HG03432 (cell line): ENCODE measurements at regions not wholly inside any gene's neighbourhood (a gene's known extent, or its start where the extent isn't known, plus 50 kb on each side); places are given as distances from the start of the nearest gene placed in this dataset.

Experiments used
- ATAC-seq: cut with Tn5 transposase; IDR thresholded peaks from one replicate; pipeline ENCODE4 v1.9.1; 2021; ENCODE audit warnings: mild to moderate bottlenecking, moderate library complexity; ENCODE audit not compliant: unreplicated experiment

DNA sequence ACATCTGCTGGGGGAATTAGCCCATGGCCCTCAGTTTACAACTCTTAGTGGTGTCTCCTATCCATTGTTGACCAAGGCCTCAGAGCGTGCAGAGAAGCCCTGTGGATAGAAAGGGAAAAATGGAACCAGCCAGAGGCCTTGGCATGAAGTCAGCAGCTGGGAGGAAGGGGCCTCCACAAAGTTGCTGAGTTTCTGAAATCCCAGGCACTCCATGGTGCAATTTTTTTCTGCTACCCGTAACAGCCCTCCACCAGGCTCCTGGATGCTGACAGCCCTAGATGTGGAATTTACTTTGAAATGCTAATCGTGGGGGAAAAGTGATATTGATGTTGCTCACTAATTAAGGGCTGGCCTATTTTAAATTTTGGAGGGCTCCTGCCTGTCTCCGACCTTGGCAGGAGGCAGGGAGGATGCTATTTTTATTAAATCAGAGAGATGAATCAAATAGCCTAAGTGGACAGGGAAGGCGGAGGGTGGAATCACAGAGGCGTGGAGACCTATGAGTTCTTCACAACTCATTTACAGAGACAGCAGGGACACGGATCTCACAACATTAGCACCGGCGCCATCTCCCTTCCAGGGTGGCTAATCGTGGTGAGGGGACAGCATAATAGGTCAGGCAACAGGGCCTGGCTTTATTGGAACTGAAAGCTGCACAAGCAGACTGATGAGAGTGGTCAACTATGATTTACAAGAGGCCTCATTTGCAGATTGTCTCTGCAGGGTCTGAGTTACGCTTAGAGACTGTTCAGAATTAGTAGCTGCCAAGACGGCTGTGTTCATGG is 99.8 kb upstream of the WSCD2 start:
- no peak for ATAC-seq

DNA sequence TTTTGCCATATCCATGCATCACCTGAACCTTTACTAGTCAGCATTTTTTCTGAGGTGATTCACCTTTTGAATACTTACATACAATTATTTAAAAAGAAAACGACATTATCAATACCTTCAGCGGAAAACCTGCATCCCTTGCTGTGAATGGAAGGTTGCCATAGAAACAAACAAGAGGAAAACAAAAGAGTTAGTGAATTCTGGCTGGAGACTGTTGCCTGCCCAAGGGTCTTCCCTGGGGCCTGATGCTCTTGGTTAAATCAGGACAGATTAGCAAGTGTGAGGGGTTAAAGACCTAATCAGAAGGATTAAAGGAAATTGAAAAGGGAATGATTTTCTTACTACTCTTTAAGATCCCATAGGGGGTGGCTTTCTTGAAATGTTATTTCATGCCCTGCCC is 96.0 kb upstream of the WSCD2 start:
- ATAC-seq: no peak

DNA sequence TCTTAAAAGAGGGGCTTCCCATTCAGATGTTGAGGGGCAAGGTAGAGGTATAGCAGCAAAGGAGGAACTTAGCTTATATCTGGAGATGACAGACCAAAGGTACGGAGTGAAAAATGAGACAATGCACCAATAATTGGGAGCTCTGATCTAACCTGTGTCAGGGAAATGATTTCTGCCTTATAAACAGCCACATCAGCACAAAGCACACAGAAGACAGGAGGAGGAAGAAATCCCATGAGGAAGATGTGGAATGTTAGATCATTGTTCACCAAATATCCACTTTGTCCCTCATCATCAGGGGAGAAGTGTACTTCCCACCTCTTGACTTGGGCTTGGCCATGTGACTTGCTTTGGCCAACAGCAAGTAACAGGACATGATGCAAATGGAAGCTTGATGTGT is 93.7 kb upstream of the WSCD2 start:
- ATAC-seq: no peak

DNA sequence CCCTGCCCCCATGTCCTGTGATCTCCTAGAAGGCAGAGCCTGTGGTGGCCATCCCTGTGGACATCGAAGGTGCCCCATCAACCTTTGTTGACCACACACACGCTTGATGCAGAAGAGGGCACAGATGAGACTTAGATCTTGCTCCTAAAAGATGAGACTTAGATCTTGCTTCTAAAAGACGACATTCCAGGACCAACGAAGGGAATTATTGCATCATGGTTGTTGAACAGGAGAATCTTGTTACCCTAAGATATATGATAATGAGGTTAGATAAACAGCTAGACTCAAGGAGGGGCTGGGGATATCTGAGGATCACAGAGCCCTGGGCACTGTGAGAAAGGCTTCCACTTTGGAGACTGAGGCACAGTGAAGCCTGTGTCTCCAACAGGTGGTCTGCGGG is 91.1 kb upstream of the WSCD2 start:
- no peak for ATAC-seq

DNA sequence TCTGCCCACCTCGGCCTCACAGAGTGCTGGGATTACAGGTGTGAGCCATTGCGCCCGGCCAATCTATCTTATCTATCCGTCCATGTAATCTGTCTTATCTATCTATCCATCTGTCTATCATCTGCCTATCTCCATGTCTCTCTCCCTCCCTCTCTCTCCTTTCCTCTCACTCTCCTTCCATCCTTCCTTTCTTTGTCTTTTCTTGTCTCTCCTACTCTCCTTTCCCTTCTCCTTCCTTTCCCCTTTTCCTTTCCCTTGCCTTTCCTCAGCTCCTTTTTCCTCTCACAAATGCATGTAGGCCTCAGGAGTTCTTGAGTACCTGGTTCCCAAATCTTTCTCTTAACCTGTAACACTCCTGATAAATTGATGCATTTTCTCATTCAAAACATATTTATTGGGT is 89.3 kb upstream of the WSCD2 start:
- no peak for ATAC-seq

DNA sequence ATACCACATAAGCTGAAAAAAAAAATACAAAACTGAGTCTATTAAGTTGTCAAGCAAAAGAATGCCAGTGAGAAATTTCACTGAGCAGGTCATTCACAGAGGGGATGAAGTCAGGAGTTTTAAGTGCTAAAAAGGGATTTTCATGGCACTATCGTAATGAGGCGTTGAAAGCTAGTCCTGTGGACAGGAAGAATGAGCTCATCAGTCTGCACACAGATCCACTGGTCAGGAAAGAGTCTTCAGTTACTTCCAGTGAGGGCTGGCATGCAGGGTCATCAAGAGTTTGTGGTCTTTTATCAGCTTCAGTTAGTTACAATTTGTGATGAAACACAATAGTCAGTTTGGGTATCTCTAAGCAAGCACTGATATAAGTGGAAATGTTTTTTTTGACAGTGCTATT is 88.1 kb upstream of the WSCD2 start:
- no peak for ATAC-seq

DNA sequence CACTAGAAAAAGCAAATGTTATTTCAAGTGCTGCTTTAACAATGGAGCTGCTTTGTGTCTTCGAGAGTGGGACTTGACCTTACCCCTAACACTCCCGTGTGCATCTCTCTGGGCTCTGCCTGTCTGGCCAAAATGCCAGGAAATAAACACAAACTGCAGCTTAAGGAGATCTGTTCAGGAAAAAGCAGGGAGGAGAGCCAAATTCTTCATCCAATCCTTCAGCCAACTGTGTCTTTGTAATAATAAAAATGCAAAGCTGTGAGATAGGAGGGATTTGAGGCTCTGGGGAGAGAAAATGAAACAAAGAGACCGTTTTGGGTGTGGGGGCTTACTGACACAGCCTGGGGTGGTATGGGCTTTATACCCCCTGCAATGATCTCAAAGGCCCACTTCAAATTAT is 85.8 kb upstream of the WSCD2 start:
- no peak for ATAC-seq

DNA sequence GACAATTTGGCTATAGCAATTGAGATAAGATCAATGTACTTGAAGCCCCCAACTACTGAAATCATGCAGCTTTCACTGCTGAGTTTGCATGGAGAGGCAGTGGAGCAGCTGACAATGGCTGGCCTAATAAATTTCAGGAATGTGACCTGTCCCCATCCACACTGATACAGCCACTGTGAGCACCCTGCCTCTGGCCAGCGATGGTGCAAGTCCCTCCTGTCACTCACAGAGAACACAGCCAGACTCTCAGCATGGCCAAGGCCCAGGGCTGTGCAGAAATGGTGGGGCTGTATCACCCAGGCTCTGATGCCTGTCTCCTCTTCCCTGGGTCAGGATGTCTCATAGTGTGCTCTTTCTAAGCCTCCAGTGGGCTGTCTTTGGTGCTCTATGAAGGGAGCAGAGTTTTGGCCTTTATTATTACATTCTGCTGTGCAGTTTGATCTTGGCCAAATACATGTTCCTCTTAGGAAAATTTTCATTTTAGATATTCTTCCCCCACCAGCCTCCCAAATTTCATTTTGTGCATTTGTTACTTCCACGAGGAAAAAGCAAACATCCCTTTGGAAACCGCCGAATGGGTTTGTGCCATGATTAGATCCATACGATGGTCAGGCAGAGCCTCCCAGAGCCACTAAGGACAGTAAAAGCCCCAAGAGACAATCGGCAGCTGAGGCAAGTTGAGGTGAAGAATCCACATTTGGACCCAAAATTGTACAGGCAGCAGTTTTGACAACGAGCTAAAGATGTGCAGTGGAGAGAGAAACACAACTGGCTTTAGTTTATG is 85.1 kb upstream of the WSCD2 start:
- no peak for ATAC-seq

DNA sequence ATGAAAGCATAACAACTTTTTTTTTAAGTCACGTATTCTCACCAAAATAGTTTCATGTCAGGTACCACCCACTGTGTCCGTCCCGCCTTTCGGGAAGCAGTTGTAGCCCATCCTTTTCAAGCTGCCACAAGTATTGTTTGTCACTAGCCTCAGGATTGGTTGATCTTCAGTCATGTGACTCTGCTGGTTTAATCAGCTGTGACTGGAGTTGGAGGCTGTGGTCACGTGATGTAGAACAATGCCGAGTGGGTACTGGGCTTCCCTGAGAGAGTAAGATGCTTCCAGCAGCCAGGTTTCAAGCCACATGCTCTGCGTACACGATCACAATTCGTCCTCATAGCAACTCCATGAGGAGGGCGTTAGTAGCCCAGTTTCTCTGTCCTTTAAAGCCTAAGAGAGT is 83.0 kb upstream of the WSCD2 start:
- ATAC-seq: no peak

DNA sequence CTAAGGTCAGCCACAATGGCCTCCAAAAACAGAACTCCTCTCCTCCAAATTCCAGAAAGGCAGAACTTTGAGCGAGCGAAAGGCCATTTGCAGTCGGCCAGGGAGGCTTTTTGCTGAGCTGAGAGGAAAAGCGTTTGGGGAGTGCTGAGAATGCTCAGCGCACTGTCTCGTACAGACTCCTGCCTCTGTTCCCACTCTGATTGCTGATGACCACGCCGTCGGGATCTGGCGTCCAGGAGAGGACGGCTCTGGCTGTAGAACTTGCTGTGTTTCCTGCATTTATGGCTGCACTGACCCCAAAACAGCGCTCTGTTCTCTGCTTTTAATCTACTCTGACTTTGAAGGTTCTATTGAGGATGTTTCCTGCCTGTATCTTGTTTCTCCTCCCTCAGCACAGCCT is 82.4 kb upstream of the WSCD2 start:
- ATAC-seq: no peak

DNA sequence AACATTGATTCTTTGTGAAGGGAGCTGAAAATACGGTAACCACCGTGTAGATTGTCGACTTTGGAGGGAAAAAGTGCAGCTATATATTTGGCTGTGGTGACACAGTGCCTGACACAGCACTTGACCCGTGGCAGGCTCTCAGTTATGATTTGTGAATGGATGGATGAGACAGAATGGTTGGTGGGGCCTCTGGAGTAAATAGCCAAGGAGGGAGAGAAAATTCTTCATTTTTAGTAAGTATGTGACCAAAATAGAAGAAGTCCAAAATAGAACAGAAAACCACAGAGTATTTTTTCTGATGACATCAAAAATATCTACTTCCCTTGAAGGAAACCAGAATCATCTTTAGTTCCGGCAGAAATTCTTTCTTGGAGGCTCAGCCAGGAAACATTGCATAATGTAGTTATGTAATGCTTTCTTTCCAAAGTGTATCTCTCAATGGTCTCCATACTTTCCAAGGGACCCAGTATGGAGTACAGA is 82.0 kb upstream of the WSCD2 start:
- no peak for ATAC-seq

DNA sequence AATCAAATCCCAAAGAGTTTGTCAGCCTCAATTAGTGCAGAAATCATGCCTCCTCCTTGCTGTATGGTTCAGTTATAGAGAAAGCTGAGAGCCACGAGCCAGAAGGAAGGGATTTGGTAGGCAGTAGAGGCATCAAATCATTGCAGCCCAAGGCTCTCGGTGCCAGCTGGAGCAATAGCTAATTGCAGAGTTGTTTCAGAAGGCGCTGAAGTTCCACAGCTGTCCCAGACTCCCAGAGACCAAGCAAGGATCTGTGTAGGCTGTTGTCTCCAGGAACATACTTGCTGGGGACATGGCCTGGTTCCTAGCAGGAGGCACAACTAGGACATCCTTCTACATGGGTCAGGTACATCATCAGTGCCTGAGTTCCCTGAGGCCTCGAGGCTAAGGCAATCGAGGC is 80.4 kb upstream of the WSCD2 start:
- ATAC-seq: no peak

DNA sequence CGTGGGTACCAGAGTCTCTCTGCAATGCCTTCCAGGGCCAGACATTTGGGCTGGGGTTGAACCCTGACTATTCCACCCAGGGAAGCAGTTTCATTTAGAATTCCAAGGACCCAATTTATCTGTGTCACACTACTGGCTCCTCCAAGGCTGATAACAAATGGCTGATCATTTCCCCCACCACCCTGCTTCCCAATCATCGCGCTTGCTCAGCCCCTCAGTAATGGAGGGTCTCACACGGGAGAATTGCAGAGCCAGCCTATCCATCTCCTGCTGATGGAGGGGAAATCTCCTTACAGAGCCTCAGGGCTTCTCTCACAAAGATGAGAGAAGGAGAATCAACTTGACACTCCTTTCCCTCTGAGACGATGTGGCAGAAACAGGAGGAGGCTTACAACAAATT is 78.4 kb upstream of the WSCD2 start:
- ATAC-seq: no peak

DNA sequence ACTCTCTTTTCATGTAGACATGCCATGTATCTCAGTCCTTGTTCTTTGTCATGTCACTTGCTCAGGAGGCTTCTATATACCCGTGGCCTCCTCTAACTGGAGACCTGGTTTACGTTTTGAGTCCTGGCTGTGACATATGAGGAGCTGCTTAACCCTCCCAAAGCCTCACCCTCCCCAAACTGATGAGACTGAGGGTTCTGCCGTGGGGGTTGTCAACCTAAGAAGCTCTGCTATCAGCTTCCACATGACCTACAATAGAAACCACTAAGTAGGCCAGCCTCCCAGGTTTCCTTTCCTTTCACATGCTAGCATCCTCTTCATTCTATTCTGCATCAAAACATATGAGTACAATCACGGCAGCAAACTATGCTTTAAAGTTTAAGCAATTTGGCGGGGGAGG is 76.8 kb upstream of the WSCD2 start:
- ATAC-seq: no peak

DNA sequence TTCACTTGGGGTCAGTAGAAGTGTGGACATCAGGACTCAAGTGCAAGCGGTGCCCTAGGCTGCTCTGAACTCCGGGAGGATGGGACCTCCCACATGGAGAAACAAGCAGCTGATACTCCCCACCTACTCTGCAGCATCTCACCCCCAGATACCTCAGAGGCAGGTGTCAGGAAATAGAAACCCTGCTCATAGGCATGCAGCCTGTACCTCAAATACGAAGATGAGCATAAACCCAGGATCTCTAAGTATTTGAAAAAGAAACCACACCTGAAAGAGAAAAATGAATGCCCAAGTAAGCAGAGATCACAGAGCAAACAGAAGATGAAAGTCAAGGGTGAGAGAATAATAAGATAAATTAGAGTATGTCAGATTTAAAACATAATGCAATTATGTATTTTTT is 75.6 kb upstream of the WSCD2 start:
- no peak for ATAC-seq

DNA sequence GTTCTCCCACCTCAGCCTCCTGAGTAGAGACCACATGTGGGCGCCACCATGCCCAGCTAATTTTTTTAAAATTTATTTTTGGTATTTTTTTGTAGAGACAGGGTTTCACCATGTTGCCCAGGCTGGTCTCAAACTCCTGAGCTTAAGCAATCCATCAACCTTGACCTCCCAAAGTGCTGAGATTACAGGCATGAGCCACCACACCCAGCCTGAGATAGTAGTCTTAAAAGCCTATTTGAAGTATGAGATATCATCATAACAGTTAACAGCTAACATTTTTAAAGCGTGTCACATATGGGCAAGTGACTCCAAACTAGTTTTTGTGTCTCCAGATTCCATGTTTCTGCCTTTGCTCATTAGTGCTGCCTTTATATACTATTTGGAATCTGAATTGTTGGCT is 74.6 kb upstream of the WSCD2 start:
- ATAC-seq: no peak

DNA sequence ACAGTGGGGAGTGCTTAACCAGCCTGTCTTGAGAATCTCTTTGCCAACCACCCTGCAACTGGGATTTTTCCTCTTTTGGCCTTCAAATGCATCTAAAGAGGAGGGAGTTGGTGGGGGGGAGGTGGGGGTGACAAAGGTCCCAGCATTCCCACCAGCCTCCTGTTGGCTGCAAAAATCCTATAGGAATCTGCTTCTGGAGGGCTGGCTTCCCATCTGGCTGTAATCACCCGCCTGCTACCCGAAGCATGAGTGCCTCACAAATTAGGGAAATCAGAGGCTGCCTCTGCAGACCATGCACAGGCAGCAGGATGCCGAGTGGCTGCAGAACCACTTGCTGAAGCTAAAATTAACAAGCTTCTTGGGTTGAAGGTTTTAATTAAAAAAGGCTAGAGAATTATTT is 73.9 kb upstream of the WSCD2 start:
- ATAC-seq: no peak

DNA sequence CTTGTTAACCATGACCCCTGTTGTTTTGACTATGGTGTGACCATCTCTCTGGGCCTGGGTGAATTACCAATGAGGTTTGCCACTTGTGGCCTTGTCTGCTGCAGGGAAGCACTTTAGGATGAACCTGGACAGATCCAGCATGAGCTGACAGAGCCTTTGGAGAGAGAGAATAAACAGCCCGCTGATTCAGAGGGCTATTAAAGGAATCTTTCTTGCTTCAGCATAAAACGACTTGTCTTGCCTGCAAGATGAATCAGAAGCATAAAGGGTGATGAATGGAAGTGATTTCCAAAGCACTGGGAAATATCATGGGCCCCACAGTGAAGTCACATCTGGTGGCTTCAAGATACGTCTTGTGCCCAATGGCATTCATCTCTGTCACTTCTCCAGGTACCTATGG is 69.0 kb upstream of the WSCD2 start:
- no peak for ATAC-seq

DNA sequence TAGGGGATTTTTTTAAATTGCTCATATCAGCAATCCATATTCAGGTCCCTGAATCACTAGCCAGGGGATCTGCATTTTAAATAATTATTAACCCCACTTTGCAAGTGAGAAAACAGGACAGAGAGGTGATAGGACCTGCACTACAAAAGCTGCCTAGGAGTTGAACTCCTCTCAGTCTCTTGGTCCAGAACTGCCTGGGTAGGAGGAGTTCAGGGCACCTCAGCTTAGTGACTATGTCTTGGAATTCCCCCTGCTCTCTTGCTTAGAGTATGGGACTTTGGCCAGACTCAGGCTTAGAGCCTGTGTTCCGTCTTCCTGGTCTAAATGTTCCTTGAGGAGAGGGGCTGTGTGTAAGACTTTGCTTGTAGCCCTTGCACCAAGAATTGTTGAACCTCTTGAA is 68.2 kb upstream of the WSCD2 start:
- ATAC-seq: no peak

DNA sequence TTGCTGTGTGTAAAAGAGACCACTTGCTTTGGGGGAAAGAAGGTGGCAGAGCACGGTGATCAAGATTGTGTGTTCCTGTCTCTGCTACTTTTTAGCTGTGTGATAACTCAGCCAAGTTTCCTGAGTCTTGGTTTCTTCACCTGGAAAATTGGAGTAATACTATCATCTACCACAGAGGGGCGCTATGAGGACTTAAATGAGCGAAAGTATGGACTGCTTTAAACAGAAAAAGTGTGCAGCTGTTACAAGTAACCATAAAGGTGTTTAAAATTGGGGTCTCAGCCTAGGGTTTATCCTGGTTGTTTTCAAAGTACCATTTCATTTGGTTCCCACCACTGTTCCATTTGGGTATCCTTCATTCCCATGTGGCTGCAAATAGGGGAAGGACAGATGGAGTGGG is 65.9 kb upstream of the WSCD2 start:
- ATAC-seq: no peak

DNA sequence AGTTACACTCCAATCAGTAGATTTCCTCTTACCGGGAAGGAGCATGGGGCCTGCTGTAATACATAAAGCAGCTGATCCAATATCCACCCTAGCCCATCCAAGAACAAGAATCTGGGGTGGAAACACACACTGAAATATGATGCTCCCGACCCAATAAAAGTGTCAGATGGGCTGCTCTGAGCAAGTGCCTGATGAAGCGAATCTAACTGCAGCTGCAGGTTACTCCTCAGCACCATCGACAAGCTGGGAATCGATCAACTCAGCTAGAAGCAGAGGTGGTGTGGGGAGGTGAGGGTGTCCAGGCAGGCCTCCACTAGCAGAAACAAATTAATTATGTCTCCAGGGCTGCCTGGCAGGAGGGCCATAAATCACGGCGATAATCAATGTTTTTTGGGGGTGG is 64.0 kb upstream of the WSCD2 start:
- no peak for ATAC-seq
